Breast epithelium (tissue), 4 donors: ENCODE measurements at regions not wholly inside any gene's neighbourhood (a gene's known extent, or its start where the extent isn't known, plus 50 kb on each side); places are given as distances from the start of the nearest gene placed in this dataset.

Experiments
- DNase-seq, 2 donors: peaks; one replicate each; pipeline ENCODE4 v3.0.0-alpha.2; 2019; ENCODE audit warnings: low spot score in 2 of 2
- H3K27ac ChIP-seq, 2 donors: fragments of 200-600 bp; sonication (generic) in 1 of 2; one replicate each; pipeline ENCODE4 v1.5.1; 2016 to 2019; ENCODE audit warnings: mild to moderate bottlenecking in 1 of 2
- H3K27me3 ChIP-seq, 2 donors: fragments of 200-600 bp; sonication (generic) in 1 of 2; one replicate each; pipeline versions ENCODE4 v1.5.1 to v1.6.0; 2017 to 2019; ENCODE audit warnings: control low read depth in 1 of 2, mild to moderate bottlenecking in 1 of 2
- H3K36me3 ChIP-seq: fragments of 200-600 bp; one replicate; pipeline ENCODE4 v1.5.1; 2019
- H3K4me1 ChIP-seq, 2 donors: fragments of 200-600 bp; sonication (generic); one replicate each; pipeline ENCODE4 v1.5.1; 2016 to 2019; ENCODE audit warnings: control low read depth in 1 of 2
- H3K4me3 ChIP-seq, 3 donors: fragments of 200-600 bp; sonication (generic); 1 replicate in 2 of 3; 2 replicates in 1 of 3; pipeline ENCODE4 v1.5.1; 2016 to 2019; ENCODE audit warnings: mild to moderate bottlenecking in 3 of 3, moderate library complexity in 2 of 3
- H3K9me3 ChIP-seq, 2 donors: fragments of 200-600 bp; sonication (generic) in 1 of 2; one replicate each; pipeline ENCODE4 v1.5.1; 2016 to 2019; ENCODE audit warnings: control low read depth in 1 of 2
- CTCF ChIP-seq, 3 donors: fragments of 450-650 bp; IDR thresholded peaks; one replicate each; pipeline ENCODE4 v1.5.1; 2016 to 2017; ENCODE audit warnings: antibody characterized with exemption in 3 of 3, mild to moderate bottlenecking in 3 of 3, moderate library complexity in 3 of 3
- POLR2A ChIP-seq: fragments of 450-650 bp; IDR thresholded peaks from one replicate; pipeline ENCODE4 v1.6.1; 2016; ENCODE audit warnings: antibody characterized with exemption, mild to moderate bottlenecking, moderate library complexity
- POLR2AphosphoS5 ChIP-seq, 3 donors: sonication (generic); formaldehyde crosslinking; IDR thresholded peaks; one replicate each; pipeline ENCODE4 v1.6.1; 2017; ENCODE audit warnings: antibody characterized with exemption in 3 of 3
- intact Hi-C: fragments of 100-400 bp; cut with DNase I; formaldehyde crosslinking; loops from one replicate; pipeline ENCODE4 v1.15.1; 2023; ENCODE audit warnings: low total_unique reads

- H3K27ac ChIP-seq: no peak overlapping the region
- intact Hi-C loops: no loop called here
- no peaks in the 10 kb centered on the region for H3K4me1 ChIP-seq
- H3K36me3 ChIP-seq: no peaks in the 10 kb centered on the region
- no peak overlapping the region for H3K4me3 ChIP-seq
- H3K9me3 ChIP-seq: no peaks in the 10 kb centered on the region
- TF ChIP-seq POLR2AphosphoS5 (IDR thresholded peaks at IDR 0.05): no peak
- no peak for TF ChIP-seq POLR2A
- TF ChIP-seq CTCF (IDR thresholded peaks at IDR 0.05): no peak
- DNase-seq: no peak
- H3K27me3 ChIP-seq: no peaks in the 10 kb centered on the region
Measured at GRCh38 chr1:219824338-219824737, 104.0 kb downstream of the SLC30A10 start.

- intact Hi-C loops: no loop called here
Measured at GRCh38 chr1:219820551-219820950, 107.8 kb downstream of the SLC30A10 start.

GRCh38 chr1:219817914-219818313 lies 110.4 kb downstream of the SLC30A10 start:
- no peaks in the 10 kb centered on the region for H3K4me1 ChIP-seq
- intact Hi-C loops: no loop called here
- H3K27me3 ChIP-seq: no peaks in the 10 kb centered on the region
- no peak overlapping the region for H3K27ac ChIP-seq
- H3K4me3 ChIP-seq: no peak overlapping the region
- no peak for DNase-seq
- TF ChIP-seq CTCF (IDR thresholded peaks at IDR 0.05) (no peak), POLR2AphosphoS5 (IDR thresholded peaks at IDR 0.05) (no peak), POLR2A (no peak)
- H3K9me3 ChIP-seq: no peaks in the 10 kb centered on the region
- H3K36me3 ChIP-seq: no peaks in the 10 kb centered on the region

More at GRCh38 chr1:219820551-219820950, 107.8 kb downstream of the SLC30A10 start:
- Histone ChIP-seq H3K4me3 (no peak overlapping the region), H3K27me3 (no peaks in the 10 kb centered on the region), H3K4me1 (no peaks in the 10 kb centered on the region), H3K27ac (no peak overlapping the region), H3K9me3 (no peaks in the 10 kb centered on the region), H3K36me3 (no peaks in the 10 kb centered on the region)
- no peak for DNase-seq
- TF ChIP-seq POLR2AphosphoS5 (IDR thresholded peaks at IDR 0.05) (no peak), POLR2A (no peak), CTCF (IDR thresholded peaks at IDR 0.05) (no peak)

GRCh38 chr1:219813294-219813693 lies 115.1 kb downstream of the SLC30A10 start:
- Histone ChIP-seq H3K4me3 (no peak overlapping the region), H3K4me1 (no peaks in the 10 kb centered on the region), H3K36me3 (no peaks in the 10 kb centered on the region), H3K27me3 (no peaks in the 10 kb centered on the region), H3K27ac (no peak overlapping the region), H3K9me3 (no peaks in the 10 kb centered on the region)
- TF ChIP-seq POLR2A (no peak), POLR2AphosphoS5 (IDR thresholded peaks at IDR 0.05) (no peak), CTCF (IDR thresholded peaks at IDR 0.05) (no peak)
- intact Hi-C loops: no loop called here
- DNase-seq: no peak

- TF ChIP-seq CTCF (IDR thresholded peaks at IDR 0.05) (peak; percentile 44 to 85 (median 72)), POLR2AphosphoS5 (IDR thresholded peaks at IDR 0.05) (no peak), POLR2A (no peak)
- intact Hi-C loops: no loop called here
- no peaks in the 10 kb centered on the region for H3K27me3 ChIP-seq
- no peaks in the 10 kb centered on the region for H3K36me3 ChIP-seq
- no peak overlapping the region for H3K27ac ChIP-seq
- no peaks in the 10 kb centered on the region for H3K4me1 ChIP-seq
- DNase-seq: peak in 1 of 2 donors; percentile 38
- no peak overlapping the region for H3K4me3 ChIP-seq
- H3K9me3 ChIP-seq: no peaks in the 10 kb centered on the region
Measured at GRCh38 chr1:219812491-219813203, 115.7 kb downstream of the SLC30A10 start.
